ENCODE measurements at regions not wholly inside any gene's neighbourhood (a gene's known extent, or its start where the extent isn't known, plus 50 kb on each side); places are given as distances from the start of the nearest gene placed in this dataset.
"Not testable (repeated sequence)": the region's sequence is repeated elsewhere in the genome, so short reads cannot be mapped to it uniquely, and the experiment has no call there.

GRCh38 chr2:53512071-53512826 is 255.4 kb upstream of the CHAC2 start:
- DNase-seq (ENCODE audit: low read depth) = peak; percentile 16
- no peak for TF ChIP-seq CTCF (IDR thresholded peaks at IDR 0.05; ENCODE audit: control insufficient read depth, insufficient read depth, low read depth, low read length, missing control alignments)

GRCh38 chr2:53511549-53511948 is 256.1 kb upstream of the CHAC2 start:
- DNase-seq (ENCODE audit: low read depth) = no peak
- TF ChIP-seq CTCF (IDR thresholded peaks at IDR 0.05; ENCODE audit: control insufficient read depth, insufficient read depth, low read depth, low read length, missing control alignments) = no peak
- no peak overlapping the region for H3K4me3 ChIP-seq (ENCODE audit: control insufficient read depth, low read depth, low read length)

More at GRCh38 chr2:53512071-53512826, 255.4 kb upstream of the CHAC2 start:
- H3K4me3 ChIP-seq (ENCODE audit: control insufficient read depth, low read depth, low read length) = no peak overlapping the region

GRCh38 chr2:53510401-53510800 is 257.2 kb upstream of the CHAC2 start:
- no peak for DNase-seq (ENCODE audit: low read depth)
- H3K4me3 ChIP-seq (ENCODE audit: control insufficient read depth, low read depth, low read length) = no peak overlapping the region
- TF ChIP-seq CTCF (IDR thresholded peaks at IDR 0.05; ENCODE audit: control insufficient read depth, insufficient read depth, low read depth, low read length, missing control alignments) = no peak

GRCh38 chr2:53509831-53510388 is 257.7 kb upstream of the CHAC2 start:
- no peak for DNase-seq (ENCODE audit: low read depth)
- no peak overlapping the region for H3K4me3 ChIP-seq (ENCODE audit: control insufficient read depth, low read depth, low read length)
- TF ChIP-seq CTCF (IDR thresholded peaks at IDR 0.05; ENCODE audit: control insufficient read depth, insufficient read depth, low read depth, low read length, missing control alignments) = no peak

- no peak for DNase-seq (ENCODE audit: low read depth)
- H3K4me3 ChIP-seq (ENCODE audit: control insufficient read depth, low read depth, low read length) = no peak overlapping the region
- TF ChIP-seq CTCF (IDR thresholded peaks at IDR 0.05; ENCODE audit: control insufficient read depth, insufficient read depth, low read depth, low read length, missing control alignments) = peak; percentile 9
Measured at GRCh38 chr2:53508667-53509066, 258.9 kb upstream of the CHAC2 start.

- H3K4me3 ChIP-seq (ENCODE audit: control insufficient read depth, low read depth, low read length); DNase-seq (ENCODE audit: low read depth): not testable (repeated sequence)
Measured at GRCh38 chr2:53507070-53507469, 260.5 kb upstream of the CHAC2 start.

GRCh38 chr2:53505826-53506225 is 261.8 kb upstream of the CHAC2 start:
- no peak for DNase-seq (ENCODE audit: low read depth)
- TF ChIP-seq CTCF (IDR thresholded peaks at IDR 0.05; ENCODE audit: control insufficient read depth, insufficient read depth, low read depth, low read length, missing control alignments) = no peak
- no peak overlapping the region for H3K4me3 ChIP-seq (ENCODE audit: control insufficient read depth, low read depth, low read length)
